AG04450 (cell line): ENCODE measurements at regions not wholly inside any gene's neighbourhood (a gene's known extent, or its start where the extent isn't known, plus 50 kb on each side); places are given as distances from the start of the nearest gene placed in this dataset.

ENCODE experiments used
- CTCF ChIA-PET: fragments of 300-600, 350-600 bp; formaldehyde crosslinking; extraction: SDS; loops from one replicate; lab custom pipeline; 2022; ENCODE audit warnings: antibody characterized with exemption, inconsistent platforms; lab: Charles Lee
- POLR2A ChIA-PET: fragments of 350-600 bp; formaldehyde crosslinking; extraction: SDS; loops from one replicate; lab custom pipeline; 2021; ENCODE audit warnings: antibody characterized with exemption, inconsistent platforms; lab: Yijun Ruan, JAX
- DNase-seq: peaks from one replicate; pipeline ENCODE4 v3.0.0-alpha.2; 2011; ENCODE audit warnings: low read depth, low spot score
- H3K27ac ChIP-seq: one replicate; pipeline ENCODE4 v1.5.1; 2012; ENCODE audit warnings: low read depth, low read length, control low read depth
- H3K27me3 ChIP-seq: one replicate; pipeline ENCODE4 v1.6.0; 2012; ENCODE audit warnings: low read length; ENCODE audit not compliant: control insufficient read depth, insufficient read depth
- H3K4me3 ChIP-seq: 2 replicates; pipeline ENCODE4 v1.5.1; 2011; ENCODE audit warnings: mild to moderate bottlenecking, low read depth, low read length, control low read depth
- H3K9me3 ChIP-seq: 2 replicates; pipeline ENCODE4 v1.5.1; 2012; ENCODE audit warnings: low read length; ENCODE audit not compliant: control insufficient read depth, insufficient read depth
- CTCF ChIP-seq: IDR thresholded peaks from 2 replicates; pipeline ENCODE4 v1.5.1; 2011; ENCODE audit warnings: low read depth, low read length, control low read depth, inconsistent platforms

- H3K4me3 ChIP-seq, result no peak overlapping the region
- CTCF ChIA-PET, result no interaction called here
- no peak for DNase-seq
- no peak overlapping the region for H3K27ac ChIP-seq
- POLR2A ChIA-PET, result no interaction called here
- no peaks in the 10 kb centered on the region for H3K27me3 ChIP-seq
- H3K9me3 ChIP-seq, result no peaks in the 10 kb centered on the region
- TF ChIP-seq CTCF, result no peak
These were observed 477.9 kb downstream of the STIM2 start for GRCh38 chr4:27338530-27338929.

GRCh38 chr4:27343411-27343810, 482.8 kb downstream of the STIM2 start:
- no peak for DNase-seq
- no peaks in the 10 kb centered on the region for H3K27me3 ChIP-seq
- H3K4me3 ChIP-seq, result no peak overlapping the region
- H3K9me3 ChIP-seq, result 0 out of 2 replicates have a peak, but pooled peaks cover 1% of the 10 kb centered on the region
- CTCF ChIA-PET, result no interaction called here
- POLR2A ChIA-PET, result no interaction called here
- no peak overlapping the region for H3K27ac ChIP-seq
- TF ChIP-seq CTCF, result no peak

- CTCF ChIA-PET, result no interaction called here
- DNase-seq, result no peak
- peaks cover 10% of the 10 kb centered on the region for H3K9me3 ChIP-seq
- no peak overlapping the region for H3K27ac ChIP-seq
- POLR2A ChIA-PET, result no interaction called here
- no peak overlapping the region for H3K4me3 ChIP-seq
- no peaks in the 10 kb centered on the region for H3K27me3 ChIP-seq
- no peak for TF ChIP-seq CTCF
These were observed 489.5 kb downstream of the STIM2 start for GRCh38 chr4:27350161-27350560.

- DNase-seq, result no peak
- Histone ChIP-seq H3K9me3 (peaks cover 3% of the 10 kb centered on the region; the same call in 1 of the 2 replicates), H3K4me3 (no peak overlapping the region), H3K27ac (no peak overlapping the region), H3K27me3 (no peaks in the 10 kb centered on the region)
- POLR2A ChIA-PET, result no interaction called here
- CTCF ChIA-PET, result no interaction called here
- TF ChIP-seq CTCF, result no peak
These were observed 496.6 kb downstream of the STIM2 start for GRCh38 chr4:27357283-27357682.

GRCh38 chr4:27358269-27358668, 497.6 kb downstream of the STIM2 start:
- DNase-seq, result no peak
- POLR2A ChIA-PET, result no interaction called here
- CTCF ChIA-PET, result no interaction called here
- Histone ChIP-seq H3K27ac (no peak overlapping the region), H3K9me3 (peaks cover 3% of the 10 kb centered on the region; the same call in 1 of the 2 replicates), H3K27me3 (no peaks in the 10 kb centered on the region), H3K4me3 (no peak overlapping the region)
- no peak for TF ChIP-seq CTCF
